ENCODE measurements at regions not wholly inside any gene's neighbourhood (a gene's known extent, or its start where the extent isn't known, plus 50 kb on each side); places are given as distances from the start of the nearest gene placed in this dataset.

DNA sequence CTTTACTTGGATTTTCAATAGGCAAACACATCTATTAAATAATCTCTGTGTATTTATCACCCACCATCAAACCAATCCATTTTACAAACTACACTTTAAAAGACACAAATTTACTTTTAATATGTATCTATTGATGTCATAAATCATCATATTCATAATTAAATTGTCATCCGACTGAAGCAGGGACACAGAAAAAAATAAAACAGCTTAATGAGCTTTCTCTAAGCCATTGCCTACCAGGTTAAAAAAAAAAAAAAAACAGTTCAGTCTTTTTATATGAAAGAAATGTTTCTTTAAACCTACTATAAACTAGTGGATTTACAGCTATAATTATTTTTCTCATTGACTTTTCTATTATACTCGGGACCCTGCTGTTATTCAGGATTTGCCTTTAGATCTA, 57.3 kb downstream of the PABPC4L start:
- Histone ChIP-seq H3K4ac (ENCODE audit: low read depth, low read length) (no peak overlapping the region), H3K9ac (ENCODE audit: extremely low read depth, insufficient read length, low read length) (no peak overlapping the region), H3K23me2 (ENCODE audit: insufficient read length, low read depth, low read length, poor library complexity, severe bottlenecking) (no peaks in the 10 kb centered on the region), H3K4me1 (ENCODE audit: insufficient read depth, low read length) (no peaks in the 10 kb centered on the region), H3K23ac (ENCODE audit: insufficient read length, low read depth, low read length) (no peak overlapping the region), H2BK15ac (ENCODE audit: low read depth, low read length) (no peak overlapping the region), H4K20me1 (ENCODE audit: control insufficient read depth, insufficient read depth, insufficient read length) (no peaks in the 10 kb centered on the region), H2BK20ac (ENCODE audit: low read depth, low read length, poor library complexity, severe bottlenecking) (no peak overlapping the region), H2BK5ac (ENCODE audit: insufficient read length, low read length) (no peak overlapping the region), H3K79me1 (ENCODE audit: insufficient read depth, low read depth, low read length, poor library complexity, severe bottlenecking) (no peaks in the 10 kb centered on the region), H3K4me2 (ENCODE audit: insufficient read depth, insufficient read length, low read length) (no peak overlapping the region), H3K79me2 (ENCODE audit: insufficient read depth, low read length) (no peaks in the 10 kb centered on the region), H4K5ac (ENCODE audit: insufficient read length, low read depth, low read length) (no peak overlapping the region), H4K8ac (replicated peaks; ENCODE audit: insufficient read length, low read depth, low read length) (no peak overlapping the region), H3K18ac (ENCODE audit: insufficient read length, low read depth, low read length) (no peak overlapping the region), H2BK12ac (ENCODE audit: insufficient read length, low read depth, low read length) (no peak overlapping the region), H3K27ac (ENCODE audit: insufficient read length, low read depth, low read length) (no peak overlapping the region), H2BK120ac (ENCODE audit: low read depth, low read length, poor library complexity, severe bottlenecking) (no peak overlapping the region), H2AK5ac (ENCODE audit: insufficient read length, low read length) (no peak overlapping the region), H3K56ac (ENCODE audit: insufficient read length, low read depth, low read length) (no peak overlapping the region), H3K27me3 (ENCODE audit: insufficient read depth, low read length) (no peaks in the 10 kb centered on the region), H4K91ac (ENCODE audit: insufficient read length, low read depth, low read length) (no peak overlapping the region), H3T11ph (ENCODE audit: low read length) (no peak overlapping the region), H3K14ac (ENCODE audit: insufficient read depth, low read length) (no peak overlapping the region), H2AFZ (ENCODE audit: low read length) (no peak overlapping the region), H3K9me3 (ENCODE audit: control insufficient read depth, low read depth, low read length) (no peaks in the 10 kb centered on the region)
- peaks cover 20 to 22% of the 10 kb centered on the region in 2 experiments for H3K4me1 Mint-ChIP-seq
- H3K36me3 Mint-ChIP-seq (ENCODE audit: insufficient read depth in 1 of 3, low read depth in 3 of 3) = no peaks in the 10 kb centered on the region
- DNase-seq = no peak
- no peak overlapping the region for H3K27ac Mint-ChIP-seq
- H3K27me3 Mint-ChIP-seq (ENCODE audit: low read depth) = peaks cover 25% of the 10 kb centered on the region
- no peak overlapping the region for H3K4me3 Mint-ChIP-seq
- no CpG with 5 or more reads among the region's 2 CpGs for WGBS (ENCODE audit: extremely low coverage, insufficient read length, low lambda C conversion rate)
- H3K9me3 Mint-ChIP-seq = no peaks in the 10 kb centered on the region
- TF ChIP-seq, protein P1, sequence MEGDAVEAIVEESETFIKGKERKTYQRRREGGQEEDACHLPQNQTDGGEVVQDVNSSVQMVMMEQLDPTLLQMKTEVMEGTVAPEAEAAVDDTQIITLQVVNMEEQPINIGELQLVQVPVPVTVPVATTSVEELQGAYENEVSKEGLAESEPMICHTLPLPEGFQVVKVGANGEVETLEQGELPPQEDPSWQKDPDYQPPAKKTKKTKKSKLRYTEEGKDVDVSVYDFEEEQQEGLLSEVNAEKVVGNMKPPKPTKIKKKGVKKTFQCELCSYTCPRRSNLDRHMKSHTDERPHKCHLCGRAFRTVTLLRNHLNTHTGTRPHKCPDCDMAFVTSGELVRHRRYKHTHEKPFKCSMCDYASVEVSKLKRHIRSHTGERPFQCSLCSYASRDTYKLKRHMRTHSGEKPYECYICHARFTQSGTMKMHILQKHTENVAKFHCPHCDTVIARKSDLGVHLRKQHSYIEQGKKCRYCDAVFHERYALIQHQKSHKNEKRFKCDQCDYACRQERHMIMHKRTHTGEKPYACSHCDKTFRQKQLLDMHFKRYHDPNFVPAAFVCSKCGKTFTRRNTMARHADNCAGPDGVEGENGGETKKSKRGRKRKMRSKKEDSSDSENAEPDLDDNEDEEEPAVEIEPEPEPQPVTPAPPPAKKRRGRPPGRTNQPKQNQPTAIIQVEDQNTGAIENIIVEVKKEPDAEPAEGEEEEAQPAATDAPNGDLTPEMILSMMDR (conservative IDR thresholded peaks at IDR 0.05) = no peak

Data from H9 (cell line).